Left cardiac atrium (tissue), 4 donors: ENCODE measurements at regions not wholly inside any gene's neighbourhood (a gene's known extent, or its start where the extent isn't known, plus 50 kb on each side); places are given as distances from the start of the nearest gene placed in this dataset.
"Not testable (repeated sequence)": the region's sequence is repeated elsewhere in the genome, so short reads cannot be mapped to it uniquely, and the experiment has no call there.

Source experiments
- ATAC-seq, 2 donors: fragments of 200-7000 bp; cut with Tn5 transposase; one replicate each; pipeline ENCODE4 v1.9.1; 2020; ENCODE audit warnings: mild to moderate bottlenecking in 2 of 2, moderate library complexity in 2 of 2
- DNase-seq: peaks from one replicate; pipeline ENCODE4 v3.0.0-alpha.2; 2020
- intact Hi-C, 2 donors: fragments of 100-400 bp; cut with DNase I; formaldehyde crosslinking; loops; one replicate each; pipeline versions ENCODE4 v1.14.1 to v1.15.1; 2022 to 2023
- donor health status: DM: no; HTN: yes; CAD: no.
- donor health status: DM: no; HTN: yes; CAD: no; lungs with severe emphysema.
- donor health status: DM: yes; HTN: yes; CAD: no.
- donor health status: Dilated cardiomyopathy.

DNA sequence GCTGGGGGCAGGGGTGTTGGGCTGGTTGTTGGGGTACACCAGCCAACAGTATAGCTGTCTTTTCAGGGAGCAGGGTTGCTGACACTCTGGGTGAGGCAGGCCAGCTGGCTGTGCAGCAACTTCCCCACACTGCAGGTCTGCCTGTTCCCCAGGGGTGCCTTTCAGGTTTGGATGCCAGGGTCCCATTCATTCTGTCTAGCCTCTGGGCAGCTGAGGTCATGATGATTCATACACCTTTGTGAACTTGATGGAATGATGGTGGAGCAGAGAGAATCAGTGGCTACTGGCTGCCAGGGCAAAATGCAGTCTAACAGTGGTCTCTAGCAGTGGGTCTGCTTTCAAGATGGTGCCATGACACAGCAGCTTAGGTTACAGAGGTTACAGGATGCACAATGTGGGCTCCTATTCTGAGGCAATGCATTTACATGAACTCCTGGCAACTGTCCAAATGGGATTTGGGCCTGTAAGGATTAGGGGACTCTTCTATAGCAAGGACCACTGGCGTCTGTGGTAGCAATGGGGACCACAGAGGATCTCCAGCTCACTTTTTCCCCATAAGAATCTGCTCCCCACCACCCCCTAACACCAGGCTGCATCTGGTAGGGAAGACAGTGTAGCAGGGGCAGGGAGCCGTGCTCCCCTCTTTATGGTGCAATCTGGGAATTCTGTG is 103.7 kb downstream of the FEM1C start:
- DNase-seq (no peak), ATAC-seq (no peak)
- intact Hi-C loops = no loop called here

DNA sequence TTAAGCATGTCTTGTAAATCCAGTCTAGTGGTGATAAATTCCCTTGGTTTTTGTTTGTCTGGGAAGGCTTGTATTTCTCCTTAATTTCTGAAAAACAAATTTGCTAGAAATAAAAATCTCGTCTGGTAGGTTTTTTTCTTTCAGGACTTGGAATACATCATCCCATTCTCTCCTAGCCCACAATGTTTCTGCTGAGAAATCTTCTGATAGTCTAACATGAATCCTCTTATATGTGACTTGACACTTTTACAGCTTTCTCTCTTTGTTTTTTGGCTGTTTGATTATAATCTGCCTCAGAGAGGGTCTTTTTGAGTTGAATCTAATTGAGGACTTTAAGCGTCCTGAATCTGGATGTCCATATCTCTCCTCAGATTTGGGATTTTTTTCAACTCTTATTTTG is 104.9 kb downstream of the FEM1C start:
- ATAC-seq = no peak
- DNase-seq = no peak
- intact Hi-C loops = no loop called here

- DNase-seq (no peak), ATAC-seq (no peak)
Measured at GRCh38 chr5:115439042-115439441, 105.5 kb downstream of the FEM1C start.

GRCh38 chr5:115435778-115436712 is 108.5 kb downstream of the FEM1C start:
- no peak for ATAC-seq
- intact Hi-C loops = no loop called here

More at GRCh38 chr5:115439042-115439441, 105.5 kb downstream of the FEM1C start:
- intact Hi-C loops = no loop called here

DNA sequence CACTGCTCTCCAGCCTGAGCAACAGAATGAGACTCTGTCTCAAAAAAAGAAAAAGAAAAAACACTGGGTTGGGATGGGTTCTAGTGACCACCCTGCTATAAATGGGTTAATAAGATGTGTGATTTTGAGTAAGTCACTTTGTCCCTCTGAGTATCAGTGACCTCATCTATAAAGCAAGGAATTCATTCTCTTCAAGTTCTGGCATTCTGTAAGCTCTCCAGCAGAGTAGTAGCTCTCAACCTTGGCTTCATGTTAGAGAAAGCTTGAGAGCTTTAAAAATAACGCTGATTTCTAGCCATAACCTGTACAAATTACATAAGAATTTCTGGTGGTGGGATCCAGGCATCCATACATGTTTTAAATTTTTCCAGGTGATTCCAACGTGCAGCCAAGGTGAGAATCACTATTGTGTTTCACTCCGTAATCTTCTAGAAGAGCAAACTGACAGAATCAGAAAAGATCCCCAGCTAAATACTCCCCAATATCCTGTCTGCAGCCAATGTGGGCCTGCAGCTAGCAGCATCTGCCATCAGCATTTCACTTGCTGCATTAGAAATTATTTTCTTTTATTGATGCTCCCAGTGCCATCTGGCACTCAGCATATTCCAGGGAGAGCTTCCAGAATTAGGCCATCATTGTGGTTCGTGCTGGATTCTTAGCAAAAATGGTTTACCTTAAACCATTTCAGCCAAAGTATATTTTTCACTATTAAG is 109.4 kb downstream of the FEM1C start:
- DNase-seq (no peak), ATAC-seq (no peak)
- intact Hi-C loops = no loop called here

More at GRCh38 chr5:115435778-115436712, 108.5 kb downstream of the FEM1C start:
- DNase-seq = no peak

DNA sequence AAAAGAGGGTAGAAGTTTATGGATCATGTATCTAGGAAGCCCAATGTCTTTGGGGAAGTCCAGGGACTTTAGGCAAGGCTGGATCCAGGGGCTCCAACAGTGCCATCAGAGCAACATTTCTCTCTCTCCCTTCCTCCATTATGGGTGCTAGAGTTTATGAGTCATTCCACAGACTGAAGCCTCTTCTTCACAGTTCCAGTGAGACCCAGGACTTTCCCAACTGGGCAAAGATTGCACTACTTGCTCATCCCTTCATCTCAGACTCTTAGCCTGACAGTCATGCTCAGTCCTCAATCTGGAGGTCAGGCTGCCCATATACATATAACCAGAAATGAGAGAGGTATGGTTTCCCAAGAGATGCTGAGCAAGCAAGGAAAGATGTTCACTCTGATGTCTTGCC is 110.7 kb downstream of the FEM1C start:
- intact Hi-C loops = no loop called here
- no peak for ATAC-seq
- DNase-seq = no peak

DNA sequence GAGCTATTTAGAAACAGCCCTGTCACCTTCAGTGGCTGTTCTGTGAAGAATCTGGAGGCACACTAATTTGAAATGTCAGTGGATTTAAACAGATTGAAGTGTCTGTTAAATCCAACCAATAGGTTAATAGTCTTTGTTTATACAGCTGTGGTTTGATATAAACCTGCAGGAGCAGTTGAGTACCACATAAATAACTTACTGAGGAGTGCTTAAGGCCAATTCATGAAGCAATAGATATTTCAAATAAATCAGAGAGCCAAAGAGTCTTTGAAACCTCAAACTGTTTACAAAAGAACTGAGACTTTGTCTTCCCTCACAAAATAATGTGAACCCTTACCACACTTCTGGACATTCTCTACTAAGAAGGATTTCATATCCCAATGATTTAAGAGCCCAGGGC is 111.9 kb downstream of the FEM1C start:
- intact Hi-C loops = no loop called here
- DNase-seq (no peak), ATAC-seq (no peak)

- intact Hi-C loops = no loop called here
- DNase-seq = no peak
- no peak for ATAC-seq
Measured at GRCh38 chr5:115431116-115431515, 113.5 kb downstream of the FEM1C start.

- intact Hi-C loops = no loop called here
- ATAC-seq = no peak
- DNase-seq = no peak
Measured at GRCh38 chr5:115430374-115430773, 114.2 kb downstream of the FEM1C start.

GRCh38 chr5:115429345-115429940 is 115.1 kb downstream of the FEM1C start:
- DNase-seq (no peak), ATAC-seq (no peak)
- intact Hi-C loops = no loop called here

DNA sequence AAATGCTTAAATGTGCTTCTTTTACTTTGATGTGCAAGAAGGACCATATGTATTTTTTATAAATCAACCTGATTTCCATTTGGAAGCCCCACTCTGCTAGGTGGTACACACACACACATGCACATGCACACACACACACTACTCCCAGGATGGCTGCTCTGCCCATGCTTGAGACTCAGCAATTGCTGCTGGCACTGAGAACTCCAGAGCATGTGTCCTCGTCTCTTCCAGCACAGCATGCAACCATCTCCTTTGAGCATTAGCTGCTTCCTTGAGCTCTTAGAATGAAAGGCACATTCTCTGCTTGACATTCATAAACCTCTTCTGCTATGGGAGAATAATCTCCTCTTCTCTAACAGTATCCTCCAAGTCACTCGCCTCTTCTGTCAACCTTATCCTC is 115.9 kb downstream of the FEM1C start:
- intact Hi-C loops = no loop called here
- ATAC-seq (no peak), DNase-seq (no peak)

DNA sequence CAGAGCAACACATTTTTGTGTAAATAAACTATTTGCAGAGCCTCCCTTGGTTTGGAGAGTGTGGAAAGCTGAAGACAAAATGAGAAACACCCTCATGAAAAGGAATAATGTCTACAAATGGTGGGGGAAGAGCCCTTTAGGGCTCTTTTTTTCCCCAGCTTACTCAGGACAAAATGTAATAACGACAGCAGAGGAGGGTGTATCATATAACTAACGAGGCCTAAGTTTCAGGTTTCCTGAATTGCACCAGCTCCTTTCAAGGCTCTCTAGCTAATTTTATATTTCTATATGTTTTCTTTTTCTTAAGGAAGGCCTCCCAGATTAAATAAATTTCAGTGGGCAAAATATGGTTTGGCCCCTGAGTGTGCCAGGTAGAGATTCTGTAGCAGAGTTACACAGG is 116.3 kb downstream of the FEM1C start:
- intact Hi-C loops = no loop called here
- ATAC-seq (no peak), DNase-seq (no peak)

GRCh38 chr5:115424446-115424845 is 120.1 kb downstream of the FEM1C start:
- intact Hi-C loops = loop anchor here in 1 of 2 donors (2.0 to 5.0 kb wide), 2 partner anchors 47 to 118 kb away; no protein-coding TSS in a partner anchor
- ATAC-seq (no peak), DNase-seq (no peak)

GRCh38 chr5:115424030-115424429 is 120.5 kb downstream of the FEM1C start:
- no peak for DNase-seq
- intact Hi-C loops = loop anchor here in 1 of 2 donors (2.0 to 5.0 kb wide), 2 partner anchors 47 to 119 kb away; no protein-coding TSS in a partner anchor
- peak; percentile 32 to 42 for ATAC-seq

DNA sequence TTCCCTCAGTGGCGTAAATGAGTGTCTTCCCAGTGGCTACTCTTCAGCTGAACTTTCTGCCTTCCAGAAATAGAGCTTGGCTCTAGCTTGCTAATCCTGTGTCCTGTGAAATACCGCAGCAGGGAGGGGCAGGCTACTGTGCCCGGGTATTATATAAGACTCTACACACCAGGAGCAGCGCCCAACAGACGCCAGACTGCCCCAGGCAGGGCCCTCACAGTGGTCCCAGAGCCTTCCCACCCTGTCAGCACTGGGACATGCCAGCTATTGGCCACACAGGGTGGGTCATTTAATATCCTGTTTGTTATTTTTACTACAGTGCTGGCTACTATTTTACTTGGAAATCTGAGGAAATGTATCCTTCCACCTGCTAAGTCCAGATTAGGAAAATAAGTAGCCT is 121.0 kb downstream of the FEM1C start:
- intact Hi-C loops = loop anchor here in 1 of 2 donors (1.0 to 5.0 kb wide), 2 partner anchors 37 to 46 kb away; no protein-coding TSS in a partner anchor
- ATAC-seq (peak; percentile 90 to 96), DNase-seq (peak; percentile 79)

GRCh38 chr5:115423051-115423450 is 121.5 kb downstream of the FEM1C start:
- ATAC-seq (no peak), DNase-seq (no peak)

DNA sequence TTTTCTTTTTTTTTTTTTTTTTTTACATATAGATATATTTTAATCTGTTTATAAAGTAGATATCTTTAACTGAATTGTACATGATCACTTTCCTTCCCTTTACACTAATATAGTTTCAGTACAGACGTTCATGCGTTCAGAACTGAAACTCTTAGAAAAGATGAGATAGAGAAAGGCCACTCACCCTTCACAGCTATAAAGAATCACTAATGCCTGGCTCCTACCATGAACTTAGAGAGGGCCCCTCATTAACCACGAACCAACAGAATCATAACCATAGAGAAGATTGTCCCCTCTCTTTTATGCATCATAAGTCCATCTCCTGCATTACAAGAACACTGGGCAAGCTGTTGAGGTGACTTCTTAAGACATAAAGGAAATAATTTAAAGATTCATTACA is 123.8 kb downstream of the FEM1C start:
- intact Hi-C loops = loop anchor here in 1 of 2 donors (5.0 kb wide), 1 partner anchor 44 kb away; no protein-coding TSS in a partner anchor
- not testable (repeated sequence) for DNase-seq, ATAC-seq

More at GRCh38 chr5:115423051-115423450, 121.5 kb downstream of the FEM1C start:
- intact Hi-C loops = loop anchor here in 1 of 2 donors (1.0 to 5.0 kb wide), 2 partner anchors 37 to 46 kb away; no protein-coding TSS in a partner anchor

DNA sequence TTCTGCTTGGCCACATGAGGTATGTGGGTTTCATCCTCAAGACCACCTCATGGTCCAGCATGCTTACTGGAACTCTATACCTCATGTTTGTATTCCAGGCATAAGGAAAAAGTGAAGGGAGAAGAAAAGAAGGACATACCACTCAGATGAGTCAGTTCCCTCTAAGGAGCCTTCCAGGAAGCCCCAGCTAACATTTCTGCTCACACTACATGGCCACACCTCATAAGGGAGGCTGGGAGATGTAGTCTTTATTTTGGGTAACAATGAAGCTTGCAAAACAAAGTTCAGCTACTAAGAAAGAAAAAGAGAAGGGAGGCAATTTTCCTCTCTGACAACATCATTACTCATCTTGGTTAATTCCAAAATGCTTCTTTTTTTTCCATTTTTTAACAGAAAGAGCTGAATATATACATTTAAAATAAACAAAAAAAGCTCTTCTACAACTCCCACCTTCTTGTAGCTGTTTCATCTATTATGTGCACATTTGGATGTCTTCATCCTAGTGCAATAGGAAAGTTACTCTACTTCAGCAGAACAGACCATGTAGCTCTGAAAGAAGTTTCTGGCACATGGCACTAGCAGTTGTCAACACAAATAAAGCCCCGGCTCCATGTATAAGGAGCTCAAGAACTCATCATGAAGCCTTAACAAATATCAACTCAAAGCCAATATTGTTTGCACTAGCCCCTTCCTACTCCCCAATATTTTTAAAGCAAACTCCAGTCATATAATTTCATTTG is 123.6 kb upstream of the CCDC112 start:
- peak in 1 of 2 donors; percentile 84 for ATAC-seq
- no peak for DNase-seq
- intact Hi-C loops = loop anchor here in 1 of 2 donors (5.0 kb wide), 1 partner anchor 43 kb away; no protein-coding TSS in a partner anchor
